ENCODE measurements at regions not wholly inside any gene's neighbourhood (a gene's known extent, or its start where the extent isn't known, plus 50 kb on each side); places are given as distances from the start of the nearest gene placed in this dataset.
A peak's percentile ranks its signal among the peaks of the same experiment; 100 is the strongest.

- H3K9me2 ChIP-seq: no peaks in the 10 kb centered on the region
- POLR2A ChIA-PET: no interaction called here
- CTCF ChIA-PET: no interaction called here
- peaks cover 0 to 21% of the 10 kb centered on the region in 2 experiments; a peak in 2 of 4 replicates for H3K4me1 ChIP-seq (ENCODE audit: control insufficient read depth in 1 of 2, insufficient read depth in 2 of 2, low read depth in 1 of 2, low read length in 1 of 2)
- 0% methylated on average over 1 of the region's 1 CpG for WGBS (ENCODE audit: low lambda C conversion rate)
- H3K36me3 ChIP-seq (replicated peaks in 1 of 2; ENCODE audit: control insufficient read depth in 1 of 2, insufficient read depth in 2 of 2, low read length in 1 of 2): no peaks in the 10 kb centered on the region
- DNase-seq: no peak
- H3K9me3 ChIP-seq: no peaks in the 10 kb centered on the region
- no peaks in the 10 kb centered on the region for H3K27me3 ChIP-seq (ENCODE audit: insufficient read depth)
- H3K27ac ChIP-seq (ENCODE audit: low read depth in 2 of 2, low read length in 1 of 2): peak overlapping the region in 1 of 2 experiments; percentile 89; a peak in 2 of 4 replicates
- H3K4me2 ChIP-seq: 0 out of 2 replicates have a peak overlapping the region, but pooled peaks have one; percentile 15
- H3K9ac ChIP-seq: no peak overlapping the region
- TF ChIP-seq, protein P1, sequence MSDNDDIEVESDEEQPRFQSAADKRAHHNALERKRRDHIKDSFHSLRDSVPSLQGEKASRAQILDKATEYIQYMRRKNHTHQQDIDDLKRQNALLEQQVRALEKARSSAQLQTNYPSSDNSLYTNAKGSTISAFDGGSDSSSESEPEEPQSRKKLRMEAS (IDR thresholded peaks at IDR 0.05; ENCODE audit: low read depth): no peak
- TF ChIP-seq, protein P2, sequence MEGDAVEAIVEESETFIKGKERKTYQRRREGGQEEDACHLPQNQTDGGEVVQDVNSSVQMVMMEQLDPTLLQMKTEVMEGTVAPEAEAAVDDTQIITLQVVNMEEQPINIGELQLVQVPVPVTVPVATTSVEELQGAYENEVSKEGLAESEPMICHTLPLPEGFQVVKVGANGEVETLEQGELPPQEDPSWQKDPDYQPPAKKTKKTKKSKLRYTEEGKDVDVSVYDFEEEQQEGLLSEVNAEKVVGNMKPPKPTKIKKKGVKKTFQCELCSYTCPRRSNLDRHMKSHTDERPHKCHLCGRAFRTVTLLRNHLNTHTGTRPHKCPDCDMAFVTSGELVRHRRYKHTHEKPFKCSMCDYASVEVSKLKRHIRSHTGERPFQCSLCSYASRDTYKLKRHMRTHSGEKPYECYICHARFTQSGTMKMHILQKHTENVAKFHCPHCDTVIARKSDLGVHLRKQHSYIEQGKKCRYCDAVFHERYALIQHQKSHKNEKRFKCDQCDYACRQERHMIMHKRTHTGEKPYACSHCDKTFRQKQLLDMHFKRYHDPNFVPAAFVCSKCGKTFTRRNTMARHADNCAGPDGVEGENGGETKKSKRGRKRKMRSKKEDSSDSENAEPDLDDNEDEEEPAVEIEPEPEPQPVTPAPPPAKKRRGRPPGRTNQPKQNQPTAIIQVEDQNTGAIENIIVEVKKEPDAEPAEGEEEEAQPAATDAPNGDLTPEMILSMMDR (IDR thresholded peaks at IDR 0.05): no peak
- TF ChIP-seq TCF12 (IDR thresholded peaks at IDR 0.05) (no peak), TEAD4 (IDR thresholded peaks at IDR 0.05; ENCODE audit: borderline replicate concordance, insufficient read depth) (no peak), TAF1 (IDR thresholded peaks at IDR 0.05; ENCODE audit: borderline replicate concordance, low read depth, low read length) (no peak), USF2 (IDR thresholded peaks at IDR 0.05; ENCODE audit: borderline replicate concordance, low read depth, low read length) (no peak), POLR2AphosphoS5 (IDR thresholded peaks at IDR 0.05; ENCODE audit: low read depth, low read length) (no peak), NRF1 (IDR thresholded peaks at IDR 0.05; ENCODE audit: low read depth, low read length) (no peak), REST (IDR thresholded peaks at IDR 0.05; ENCODE audit: low read depth, low read length) (no peak), NFIC (IDR thresholded peaks at IDR 0.05; ENCODE audit: borderline replicate concordance) (no peak), EZH2phosphoT487 (IDR thresholded peaks at IDR 0.05; ENCODE audit: borderline replicate concordance, low read depth) (no peak), RXRA (IDR thresholded peaks at IDR 0.05; ENCODE audit: borderline replicate concordance, low read depth) (no peak)
- H4K20me1 ChIP-seq (ENCODE audit: insufficient read depth): no peaks in the 10 kb centered on the region
- H3K79me2 ChIP-seq (ENCODE audit: insufficient read depth): no peaks in the 10 kb centered on the region
- no peak overlapping the region; the same call in 1 of the 2 replicates for H2AFZ ChIP-seq (ENCODE audit: low read depth)
- peaks cover 12% of the 10 kb centered on the region for H3F3A ChIP-seq (replicated peaks; ENCODE audit: insufficient read depth)
- H3K4me3 ChIP-seq (ENCODE audit: low read depth in 2 of 2, low read length in 1 of 2): no peak overlapping the region
Measured at GRCh38 chr20:22794200-22794599, 209.8 kb upstream of the FOXA2 start.

All from SK-N-SH (cell line).